ENCODE measurements at regions not wholly inside any gene's neighbourhood (a gene's known extent, or its start where the extent isn't known, plus 50 kb on each side); places are given as distances from the start of the nearest gene placed in this dataset.

DNA sequence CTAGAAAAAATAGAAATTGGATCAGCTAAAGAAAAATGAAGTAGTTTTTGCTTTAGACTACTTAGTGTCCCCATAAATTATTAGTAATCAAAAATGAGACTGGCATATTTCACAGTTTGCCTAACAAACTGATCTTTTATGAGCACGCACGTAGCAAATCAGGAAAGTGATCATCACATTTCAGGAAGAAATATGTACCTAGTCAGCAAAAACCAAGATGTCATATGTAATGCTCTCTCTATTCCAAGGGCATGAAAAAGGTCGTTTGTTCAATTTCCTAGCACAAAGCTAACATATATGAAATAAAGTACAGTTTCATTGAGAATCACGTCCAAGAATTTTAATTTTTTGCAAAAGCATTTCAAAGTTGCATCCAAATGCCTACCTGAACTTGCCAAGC, 600.4 kb upstream of the CHAC2 start:
- TF ChIP-seq, protein P1, sequence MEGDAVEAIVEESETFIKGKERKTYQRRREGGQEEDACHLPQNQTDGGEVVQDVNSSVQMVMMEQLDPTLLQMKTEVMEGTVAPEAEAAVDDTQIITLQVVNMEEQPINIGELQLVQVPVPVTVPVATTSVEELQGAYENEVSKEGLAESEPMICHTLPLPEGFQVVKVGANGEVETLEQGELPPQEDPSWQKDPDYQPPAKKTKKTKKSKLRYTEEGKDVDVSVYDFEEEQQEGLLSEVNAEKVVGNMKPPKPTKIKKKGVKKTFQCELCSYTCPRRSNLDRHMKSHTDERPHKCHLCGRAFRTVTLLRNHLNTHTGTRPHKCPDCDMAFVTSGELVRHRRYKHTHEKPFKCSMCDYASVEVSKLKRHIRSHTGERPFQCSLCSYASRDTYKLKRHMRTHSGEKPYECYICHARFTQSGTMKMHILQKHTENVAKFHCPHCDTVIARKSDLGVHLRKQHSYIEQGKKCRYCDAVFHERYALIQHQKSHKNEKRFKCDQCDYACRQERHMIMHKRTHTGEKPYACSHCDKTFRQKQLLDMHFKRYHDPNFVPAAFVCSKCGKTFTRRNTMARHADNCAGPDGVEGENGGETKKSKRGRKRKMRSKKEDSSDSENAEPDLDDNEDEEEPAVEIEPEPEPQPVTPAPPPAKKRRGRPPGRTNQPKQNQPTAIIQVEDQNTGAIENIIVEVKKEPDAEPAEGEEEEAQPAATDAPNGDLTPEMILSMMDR (IDR thresholded peaks at IDR 0.05): no peak
- TF ChIP-seq EP300 (IDR thresholded peaks at IDR 0.05): no peak
- TF ChIP-seq POLR2AphosphoS5 (IDR thresholded peaks at IDR 0.05): no peak
- TF ChIP-seq POLR2A (IDR thresholded peaks at IDR 0.05): no peak

Measured in sigmoid colon (tissue), 4 donors.